ENCODE measurements at regions not wholly inside any gene's neighbourhood (a gene's known extent, or its start where the extent isn't known, plus 50 kb on each side); places are given as distances from the start of the nearest gene placed in this dataset.

DNA sequence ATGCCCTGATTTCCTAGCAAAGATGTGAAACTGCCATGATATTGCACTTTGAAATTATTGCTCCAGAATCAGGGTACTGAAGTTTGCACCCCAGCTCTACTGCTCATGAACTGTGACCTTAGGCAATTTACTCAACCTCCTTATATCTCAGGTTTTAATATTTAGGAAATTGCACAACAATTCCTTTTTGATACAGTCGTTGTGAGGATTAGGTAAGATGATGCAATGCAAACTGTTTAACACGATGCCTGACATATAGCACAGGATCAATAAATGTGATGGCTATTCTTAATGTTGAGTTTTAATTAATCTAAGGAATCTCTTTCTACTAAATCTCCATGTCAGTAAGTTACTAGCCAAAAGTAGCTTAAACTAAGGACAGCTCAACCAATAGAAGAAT is 555.8 kb downstream of the GALC start:
- Histone ChIP-seq H3K4me3 (ENCODE audit: low read length) (no peak overlapping the region), H3K9me2 (replicated peaks; ENCODE audit: insufficient read depth, low read length) (no peaks in the 10 kb centered on the region), H3F3A (ENCODE audit: insufficient read depth, low read length) (no peaks in the 10 kb centered on the region), H3K27me3 (replicated peaks; ENCODE audit: insufficient read depth, low read length) (no peaks in the 10 kb centered on the region), H3K4me2 (ENCODE audit: low read depth, low read length) (no peak overlapping the region), H4K20me1 (ENCODE audit: insufficient read depth, low read length) (no peaks in the 10 kb centered on the region), H3K9me3 (replicated peaks; ENCODE audit: insufficient read depth, low read length) (no peaks in the 10 kb centered on the region), H2AFZ (ENCODE audit: low read length) (no peak overlapping the region), H3K27ac (ENCODE audit: low read length) (no peak overlapping the region), H3K4me1 (ENCODE audit: low read length) (no peaks in the 10 kb centered on the region), H3K79me2 (ENCODE audit: low read length) (no peaks in the 10 kb centered on the region), H3K9ac (ENCODE audit: low read length) (no peak overlapping the region), H3K36me3 (replicated peaks; ENCODE audit: insufficient read depth, low read length) (no peaks in the 10 kb centered on the region)
- TF ChIP-seq EZH2phosphoT487 (IDR thresholded peaks at IDR 0.05; ENCODE audit: low read length) (no peak), EZH2 (optimal IDR thresholded peaks at IDR 0.05; ENCODE audit: low read depth, low read length) (no peak), CTCF (IDR thresholded peaks at IDR 0.05; ENCODE audit: low read length) (no peak)
- no peak for DNase-seq

GRCh38 chr14:87434680-87435079 is 558.3 kb downstream of the GALC start:
- no peaks in the 10 kb centered on the region for H3K9me3 ChIP-seq (replicated peaks; ENCODE audit: insufficient read depth, low read length)
- no peaks in the 10 kb centered on the region for H3K27me3 ChIP-seq (replicated peaks; ENCODE audit: insufficient read depth, low read length)
- TF ChIP-seq CTCF (IDR thresholded peaks at IDR 0.05; ENCODE audit: low read length) = no peak
- TF ChIP-seq EZH2phosphoT487 (IDR thresholded peaks at IDR 0.05; ENCODE audit: low read length) = no peak
- TF ChIP-seq EZH2 (optimal IDR thresholded peaks at IDR 0.05; ENCODE audit: low read depth, low read length) = no peak
- DNase-seq = no peak
- no peak overlapping the region for H2AFZ ChIP-seq (ENCODE audit: low read length)
- no peak overlapping the region for H3K4me3 ChIP-seq (ENCODE audit: low read length)
- H3K9ac ChIP-seq (ENCODE audit: low read length) = no peak overlapping the region
- H3K79me2 ChIP-seq (ENCODE audit: low read length) = no peaks in the 10 kb centered on the region
- no peaks in the 10 kb centered on the region for H4K20me1 ChIP-seq (ENCODE audit: insufficient read depth, low read length)
- no peaks in the 10 kb centered on the region for H3K4me1 ChIP-seq (ENCODE audit: low read length)
- H3K27ac ChIP-seq (ENCODE audit: low read length) = no peak overlapping the region
- H3F3A ChIP-seq (ENCODE audit: insufficient read depth, low read length) = no peaks in the 10 kb centered on the region
- H3K9me2 ChIP-seq (replicated peaks; ENCODE audit: insufficient read depth, low read length) = no peaks in the 10 kb centered on the region
- no peak overlapping the region for H3K4me2 ChIP-seq (ENCODE audit: low read depth, low read length)
- no peaks in the 10 kb centered on the region for H3K36me3 ChIP-seq (replicated peaks; ENCODE audit: insufficient read depth, low read length)

GRCh38 chr14:87434011-87434410 is 559.0 kb downstream of the GALC start:
- Histone ChIP-seq H3F3A (ENCODE audit: insufficient read depth, low read length) (no peaks in the 10 kb centered on the region), H3K27ac (ENCODE audit: low read length) (no peak overlapping the region)
- no peak for DNase-seq

More at GRCh38 chr14:87434011-87434410, 559.0 kb downstream of the GALC start:
- H3K4me3 ChIP-seq (ENCODE audit: low read length) = no peak overlapping the region
- no peaks in the 10 kb centered on the region for H3K4me1 ChIP-seq (ENCODE audit: low read length)
- H2AFZ ChIP-seq (ENCODE audit: low read length) = no peak overlapping the region
- no peaks in the 10 kb centered on the region for H3K9me2 ChIP-seq (replicated peaks; ENCODE audit: insufficient read depth, low read length)
- no peaks in the 10 kb centered on the region for H3K36me3 ChIP-seq (replicated peaks; ENCODE audit: insufficient read depth, low read length)
- no peaks in the 10 kb centered on the region for H3K79me2 ChIP-seq (ENCODE audit: low read length)
- H4K20me1 ChIP-seq (ENCODE audit: insufficient read depth, low read length) = no peaks in the 10 kb centered on the region
- no peak overlapping the region for H3K4me2 ChIP-seq (ENCODE audit: low read depth, low read length)
- no peaks in the 10 kb centered on the region for H3K9me3 ChIP-seq (replicated peaks; ENCODE audit: insufficient read depth, low read length)
- H3K27me3 ChIP-seq (replicated peaks; ENCODE audit: insufficient read depth, low read length) = no peaks in the 10 kb centered on the region
- no peak for TF ChIP-seq EZH2 (optimal IDR thresholded peaks at IDR 0.05; ENCODE audit: low read depth, low read length)
- no peak for TF ChIP-seq CTCF (IDR thresholded peaks at IDR 0.05; ENCODE audit: low read length)
- no peak for TF ChIP-seq EZH2phosphoT487 (IDR thresholded peaks at IDR 0.05; ENCODE audit: low read length)
- H3K9ac ChIP-seq (ENCODE audit: low read length) = no peak overlapping the region
